Liver (tissue), 8 donors: ENCODE measurements at regions not wholly inside any gene's neighbourhood (a gene's known extent, or its start where the extent isn't known, plus 50 kb on each side); places are given as distances from the start of the nearest gene placed in this dataset.

ENCODE experiments used
- DNase-seq: peaks from one replicate; pipeline ENCODE4 v3.0.0-alpha.2; 2017; ENCODE audit warnings: low spot score
- H3K27ac ChIP-seq, 2 donors: one replicate each; pipeline ENCODE4 v1.7.0; 2013; ENCODE audit warnings: inconsistent platforms in 2 of 2, low read length in 2 of 2, control low read depth in 1 of 2, low read depth in 1 of 2, mild to moderate bottlenecking in 1 of 2
- H3K27me3 ChIP-seq, 4 donors: one replicate each; pipeline versions ENCODE4 v1.6.1 to v1.7.0; 2013; ENCODE audit warnings: low read length in 3 of 4, inconsistent platforms in 1 of 4, mild to moderate bottlenecking in 1 of 4, moderate library complexity in 1 of 4; ENCODE audit not compliant: control insufficient read depth in 4 of 4, insufficient read depth in 4 of 4
- H3K36me3 ChIP-seq, 4 donors: one replicate each; pipeline versions ENCODE4 v1.6.1 to v1.7.0; 2013; ENCODE audit warnings: low read length in 3 of 4, mild to moderate bottlenecking in 3 of 4, low read depth in 1 of 4, moderate library complexity in 1 of 4; ENCODE audit not compliant: control insufficient read depth in 4 of 4, insufficient read depth in 3 of 4
- H3K4me1 ChIP-seq, 4 donors: one replicate each; pipeline versions ENCODE4 v1.6.1 to v1.7.0; 2013; ENCODE audit warnings: low read length in 3 of 4, mild to moderate bottlenecking in 3 of 4, moderate library complexity in 1 of 4; ENCODE audit not compliant: control insufficient read depth in 4 of 4, insufficient read depth in 4 of 4
- H3K4me3 ChIP-seq, 3 donors: one replicate each; pipeline versions ENCODE4 v1.6.1 to v1.7.0; 2013; ENCODE audit warnings: low read length in 3 of 3, control low read depth in 1 of 3, low read depth in 1 of 3, mild to moderate bottlenecking in 1 of 3
- H3K9ac ChIP-seq, 2 donors: one replicate each; pipeline ENCODE4 v1.7.0; 2013; ENCODE audit warnings: low read length in 2 of 2, mild to moderate bottlenecking in 2 of 2, moderate library complexity in 2 of 2, control low read depth in 1 of 2, low read depth in 1 of 2
- H3K9me3 ChIP-seq, 4 donors: one replicate each; pipeline versions ENCODE4 v1.6.1 to v1.7.0; 2013; ENCODE audit warnings: low read length in 3 of 4; ENCODE audit not compliant: control insufficient read depth in 4 of 4
- CTCF ChIP-seq: fragments of 150-350 bp; IDR thresholded peaks from 2 replicates; pipeline ENCODE4 v1.5.1; 2017; ENCODE audit warnings: improper control_type of control experiment, low read depth, low read length; ENCODE audit not compliant: missing input control
- EGR1 ChIP-seq, 2 donors: IDR thresholded peaks; 2 replicates each; pipeline ENCODE4 v1.6.1; 2016 to 2018; ENCODE audit warnings: antibody characterized with exemption in 2 of 2, low read depth in 2 of 2
- FOXA2 ChIP-seq: IDR thresholded peaks from 2 replicates; pipeline ENCODE4 v1.6.1; 2016; ENCODE audit warnings: antibody characterized with exemption
- GABPA ChIP-seq, 2 donors: IDR thresholded peaks in 1 of 2; conservative IDR thresholded peaks in 1 of 2; 2 replicates each; pipeline ENCODE4 v1.6.1; 2016; ENCODE audit warnings: antibody characterized with exemption in 2 of 2, mild to moderate bottlenecking in 1 of 2, moderate library complexity in 1 of 2
- HNF4A ChIP-seq, 2 donors: conservative IDR thresholded peaks; 2 replicates each; pipeline ENCODE4 v1.6.1; 2016; ENCODE audit warnings: antibody characterized with exemption in 2 of 2, mild to moderate bottlenecking in 2 of 2
- HNF4G ChIP-seq: IDR thresholded peaks from 2 replicates; pipeline ENCODE4 v1.6.1; 2016; ENCODE audit warnings: antibody characterized with exemption
- JUND ChIP-seq, 2 donors: IDR thresholded peaks; 2 replicates each; pipeline ENCODE4 v1.6.1; 2016; ENCODE audit warnings: antibody characterized with exemption in 2 of 2
- NR2F2 ChIP-seq: IDR thresholded peaks from 2 replicates; pipeline ENCODE4 v1.6.1; 2016; ENCODE audit warnings: antibody characterized with exemption
- RAD21 ChIP-seq, 2 donors: IDR thresholded peaks; 2 replicates each; pipeline ENCODE4 v1.6.1; 2016; ENCODE audit warnings: antibody characterized with exemption in 2 of 2, mild to moderate bottlenecking in 2 of 2
- RXRA ChIP-seq, 2 donors: IDR thresholded peaks; 2 replicates each; pipeline ENCODE4 v1.6.1; 2017 to 2018; ENCODE audit warnings: antibody characterized with exemption in 2 of 2, mild to moderate bottlenecking in 1 of 2
- SP1 ChIP-seq: IDR thresholded peaks from 2 replicates; pipeline ENCODE4 v1.6.1; 2018; ENCODE audit warnings: antibody characterized with exemption, mild to moderate bottlenecking
- TAF1 ChIP-seq: conservative IDR thresholded peaks from 2 replicates; pipeline ENCODE4 v1.6.1; 2016; ENCODE audit warnings: antibody characterized with exemption, mild to moderate bottlenecking
- YY1 ChIP-seq: IDR thresholded peaks from 2 replicates; pipeline ENCODE4 v1.6.1; 2016; ENCODE audit warnings: antibody characterized with exemption, mild to moderate bottlenecking
- ZBTB33 ChIP-seq: IDR thresholded peaks from 2 replicates; pipeline ENCODE4 v1.6.1; 2016; ENCODE audit warnings: antibody characterized with exemption
- WGBS: extraction: QIAGEN DNeasy Blood & Tissue Kit; methylation state at CpG from one replicate; pipeline ENCODE4 v1.1.7; 2013; 5-methylcytosine and 5-hydroxymethylcytosine counted together
- TF ChIP-seq, protein P1 (sequence below): IDR thresholded peaks from 2 replicates; pipeline ENCODE4 v1.6.1; 2016; ENCODE audit warnings: antibody characterized with exemption
- TF ChIP-seq, protein P2 (sequence below): IDR thresholded peaks from 2 replicates; pipeline ENCODE4 v1.6.1; 2016; ENCODE audit warnings: antibody characterized with exemption, mild to moderate bottlenecking
- TF ChIP-seq, protein P3 (sequence below): IDR thresholded peaks from 2 replicates; pipeline ENCODE4 v1.6.1; 2016; ENCODE audit warnings: antibody characterized with exemption
- donor health status: healthy.
- donor health status: healthy.
- donor health status: healthy.
- donor health status: healthy.
- donor health status: healthy.

DNA sequence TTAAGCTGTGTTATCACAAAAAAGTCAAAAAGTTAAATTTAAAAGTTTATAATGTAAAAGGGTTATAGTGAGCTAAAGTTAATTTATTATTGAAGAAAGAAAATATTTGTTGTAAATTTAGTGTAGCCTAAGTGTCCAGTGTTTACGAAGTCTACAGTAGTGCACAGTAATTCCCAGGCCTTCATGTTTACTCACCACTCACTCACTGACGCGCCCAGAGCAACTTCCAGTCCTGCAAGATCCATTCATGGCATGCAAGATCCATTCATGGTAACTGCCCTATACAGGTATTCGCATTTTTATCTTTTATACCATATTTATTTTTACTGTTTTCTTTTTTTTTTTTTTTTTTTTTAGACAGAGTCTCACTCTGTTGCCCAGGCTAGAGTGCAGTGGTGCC is 69.5 kb downstream of the TPRA1 start:
- H3K27me3 ChIP-seq: no peaks in the 10 kb centered on the region

DNA sequence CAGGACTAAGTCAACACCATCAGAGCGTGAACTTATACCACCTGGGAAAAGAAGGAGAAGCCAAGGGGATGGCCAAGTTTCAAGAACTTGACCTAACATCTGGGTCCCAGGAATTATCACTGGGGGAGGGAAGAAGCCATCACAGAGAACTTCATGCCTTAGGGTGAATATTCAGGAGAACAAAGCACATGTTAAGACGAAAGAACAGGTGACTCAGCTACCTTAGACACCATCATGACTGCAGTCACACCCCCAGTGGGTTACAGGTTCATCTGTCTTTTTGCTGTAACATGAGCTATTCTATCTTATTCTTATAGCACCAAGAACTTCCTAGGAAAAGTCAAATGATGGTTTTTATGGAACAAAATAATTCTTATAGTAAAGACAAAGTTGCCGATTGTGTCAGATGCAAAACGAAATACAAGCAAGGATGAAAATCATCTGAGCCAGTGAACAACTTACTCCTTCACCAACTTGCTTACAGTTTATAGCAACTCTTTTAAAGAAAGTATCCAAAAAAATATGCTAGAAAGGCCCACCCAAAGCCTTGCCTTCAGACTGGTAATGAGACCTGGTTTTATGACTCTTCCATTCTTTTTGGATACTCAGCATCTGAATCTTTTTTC is 72.0 kb downstream of the TPRA1 start:
- Histone ChIP-seq H3K4me3 (no peak overlapping the region), H3K27me3 (no peaks in the 10 kb centered on the region), H3K9me3 (peaks cover 0 to 3% (median under 1%) of the 10 kb centered on the region in 4 donors), H3K27ac (no peak overlapping the region), H3K4me1 (no peaks in the 10 kb centered on the region), H3K9ac (no peak overlapping the region), H3K36me3 (no peaks in the 10 kb centered on the region)
- WGBS: 92% methylated on average over 4 of the region's 4 CpGs
- no peak for DNase-seq
- TF ChIP-seq RXRA (IDR thresholded peaks at IDR 0.05) (no peak), NR2F2 (no peak), TAF1 (no peak), SP1 (no peak), HNF4A (conservative IDR thresholded peaks at IDR 0.05) (no peak), HNF4G (no peak), JUND (IDR thresholded peaks at IDR 0.05) (no peak), EGR1 (IDR thresholded peaks at IDR 0.05; ENCODE audit: low read depth in 2 of 2) (no peak), GABPA (IDR thresholded peaks at IDR 0.05 in 1 of 2, conservative IDR thresholded peaks at IDR 0.05 in 1 of 2) (no peak), RAD21 (IDR thresholded peaks at IDR 0.05) (no peak), YY1 (no peak), CTCF (no peak), ZBTB33 (no peak)

More for the DNA sequence above, 69.5 kb downstream of the TPRA1 start:
- no peak overlapping the region for H3K9ac ChIP-seq
- H3K27ac ChIP-seq: no peak overlapping the region
- peaks cover 0 to 3% (median under 1%) of the 10 kb centered on the region in 4 donors for H3K9me3 ChIP-seq
- no peaks in the 10 kb centered on the region for H3K4me1 ChIP-seq
- no peak overlapping the region for H3K4me3 ChIP-seq
- TF ChIP-seq HNF4A (conservative IDR thresholded peaks at IDR 0.05) (no peak), TAF1 (no peak), YY1 (no peak), FOXA2 (no peak), JUND (IDR thresholded peaks at IDR 0.05) (no peak), GABPA (IDR thresholded peaks at IDR 0.05 in 1 of 2, conservative IDR thresholded peaks at IDR 0.05 in 1 of 2) (no peak), EGR1 (IDR thresholded peaks at IDR 0.05; ENCODE audit: low read depth in 2 of 2) (no peak), RXRA (IDR thresholded peaks at IDR 0.05) (no peak), HNF4G (no peak)
- TF ChIP-seq, protein P1, sequence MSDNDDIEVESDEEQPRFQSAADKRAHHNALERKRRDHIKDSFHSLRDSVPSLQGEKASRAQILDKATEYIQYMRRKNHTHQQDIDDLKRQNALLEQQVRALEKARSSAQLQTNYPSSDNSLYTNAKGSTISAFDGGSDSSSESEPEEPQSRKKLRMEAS: no peak
- TF ChIP-seq, protein P2, sequence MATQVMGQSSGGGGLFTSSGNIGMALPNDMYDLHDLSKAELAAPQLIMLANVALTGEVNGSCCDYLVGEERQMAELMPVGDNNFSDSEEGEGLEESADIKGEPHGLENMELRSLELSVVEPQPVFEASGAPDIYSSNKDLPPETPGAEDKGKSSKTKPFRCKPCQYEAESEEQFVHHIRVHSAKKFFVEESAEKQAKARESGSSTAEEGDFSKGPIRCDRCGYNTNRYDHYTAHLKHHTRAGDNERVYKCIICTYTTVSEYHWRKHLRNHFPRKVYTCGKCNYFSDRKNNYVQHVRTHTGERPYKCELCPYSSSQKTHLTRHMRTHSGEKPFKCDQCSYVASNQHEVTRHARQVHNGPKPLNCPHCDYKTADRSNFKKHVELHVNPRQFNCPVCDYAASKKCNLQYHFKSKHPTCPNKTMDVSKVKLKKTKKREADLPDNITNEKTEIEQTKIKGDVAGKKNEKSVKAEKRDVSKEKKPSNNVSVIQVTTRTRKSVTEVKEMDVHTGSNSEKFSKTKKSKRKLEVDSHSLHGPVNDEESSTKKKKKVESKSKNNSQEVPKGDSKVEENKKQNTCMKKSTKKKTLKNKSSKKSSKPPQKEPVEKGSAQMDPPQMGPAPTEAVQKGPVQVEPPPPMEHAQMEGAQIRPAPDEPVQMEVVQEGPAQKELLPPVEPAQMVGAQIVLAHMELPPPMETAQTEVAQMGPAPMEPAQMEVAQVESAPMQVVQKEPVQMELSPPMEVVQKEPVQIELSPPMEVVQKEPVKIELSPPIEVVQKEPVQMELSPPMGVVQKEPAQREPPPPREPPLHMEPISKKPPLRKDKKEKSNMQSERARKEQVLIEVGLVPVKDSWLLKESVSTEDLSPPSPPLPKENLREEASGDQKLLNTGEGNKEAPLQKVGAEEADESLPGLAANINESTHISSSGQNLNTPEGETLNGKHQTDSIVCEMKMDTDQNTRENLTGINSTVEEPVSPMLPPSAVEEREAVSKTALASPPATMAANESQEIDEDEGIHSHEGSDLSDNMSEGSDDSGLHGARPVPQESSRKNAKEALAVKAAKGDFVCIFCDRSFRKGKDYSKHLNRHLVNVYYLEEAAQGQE: no peak
- TF ChIP-seq, protein P3, sequence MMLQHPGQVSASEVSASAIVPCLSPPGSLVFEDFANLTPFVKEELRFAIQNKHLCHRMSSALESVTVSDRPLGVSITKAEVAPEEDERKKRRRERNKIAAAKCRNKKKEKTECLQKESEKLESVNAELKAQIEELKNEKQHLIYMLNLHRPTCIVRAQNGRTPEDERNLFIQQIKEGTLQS: no peak
- H3K36me3 ChIP-seq: no peaks in the 10 kb centered on the region
- 89% methylated on average over 4 of the region's 4 CpGs for WGBS
- DNase-seq: no peak
